PFSK-1 (cell line): ENCODE measurements at regions not wholly inside any gene's neighbourhood (a gene's known extent, or its start where the extent isn't known, plus 50 kb on each side); places are given as distances from the start of the nearest gene placed in this dataset.

Source experiments
- POLR2AphosphoS5 ChIP-seq: IDR thresholded peaks from 2 replicates; pipeline ENCODE4 v1.6.1; 2012; ENCODE audit warnings: low read depth, mild to moderate bottlenecking, control low read depth, low read length, moderate library complexity
- SIN3A ChIP-seq: IDR thresholded peaks from 2 replicates; pipeline ENCODE4 v1.6.1; 2012; ENCODE audit warnings: mild to moderate bottlenecking, low read length, moderate library complexity, borderline replicate concordance; ENCODE audit not compliant: insufficient read depth
- TAF1 ChIP-seq: IDR thresholded peaks from 2 replicates; pipeline ENCODE4 v1.6.1; 2012; ENCODE audit warnings: low read length, control low read depth, borderline replicate concordance; ENCODE audit not compliant: insufficient read depth
- TF ChIP-seq, protein P1 (sequence below), 2 experiments: IDR thresholded peaks; 2 replicates each; pipeline versions ENCODE4 v1.6.1 to v1.8.0; 2011 to 2012; ENCODE audit warnings: low read depth in 2 of 2, low read length in 2 of 2, control low read depth in 1 of 2, inconsistent platforms in 1 of 2, mild to moderate bottlenecking in 1 of 2, moderate library complexity in 1 of 2; ENCODE audit not compliant: insufficient read depth in 1 of 2

DNA sequence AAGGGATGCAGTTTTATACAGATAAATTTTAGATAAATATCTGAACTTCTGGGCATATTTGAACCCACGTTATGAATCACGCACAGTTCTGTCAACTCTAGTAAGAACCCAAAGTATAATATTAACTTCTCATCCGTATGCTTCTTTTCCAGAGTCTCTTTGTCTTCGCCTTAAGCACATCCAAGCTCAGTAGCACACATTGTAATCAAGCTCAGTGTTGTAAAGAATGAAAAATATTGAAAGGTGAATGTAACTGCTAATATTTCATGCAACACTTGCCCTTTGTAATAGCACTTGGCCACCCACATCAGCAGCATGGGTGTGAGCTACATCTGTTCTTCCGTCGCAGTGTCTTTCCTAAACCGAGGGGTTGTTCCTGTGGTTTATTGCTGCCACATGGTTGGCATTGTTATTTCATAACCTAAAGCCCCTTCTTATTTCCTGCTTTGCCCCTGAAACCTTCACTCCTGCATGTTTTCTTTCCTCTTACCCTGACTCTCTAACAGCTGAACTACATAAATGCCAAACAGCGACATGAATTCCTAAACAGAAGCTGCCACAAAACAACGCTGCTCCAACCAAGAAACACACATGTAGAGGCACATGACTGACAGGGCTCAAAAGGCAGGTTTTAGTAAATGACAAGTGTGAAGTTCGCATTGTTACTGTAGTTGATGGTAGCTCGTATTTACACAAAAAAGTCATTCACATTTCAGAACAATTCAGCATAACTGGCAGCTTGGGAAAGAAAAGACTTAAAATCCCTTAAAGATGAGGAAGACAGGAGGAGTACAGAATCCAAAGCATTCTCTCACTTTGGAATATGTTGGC is 190.1 kb upstream of the MEF2C start:
- TF ChIP-seq TAF1 (no peak), POLR2AphosphoS5 (no peak), SIN3A (no peak)
- TF ChIP-seq, protein P1, sequence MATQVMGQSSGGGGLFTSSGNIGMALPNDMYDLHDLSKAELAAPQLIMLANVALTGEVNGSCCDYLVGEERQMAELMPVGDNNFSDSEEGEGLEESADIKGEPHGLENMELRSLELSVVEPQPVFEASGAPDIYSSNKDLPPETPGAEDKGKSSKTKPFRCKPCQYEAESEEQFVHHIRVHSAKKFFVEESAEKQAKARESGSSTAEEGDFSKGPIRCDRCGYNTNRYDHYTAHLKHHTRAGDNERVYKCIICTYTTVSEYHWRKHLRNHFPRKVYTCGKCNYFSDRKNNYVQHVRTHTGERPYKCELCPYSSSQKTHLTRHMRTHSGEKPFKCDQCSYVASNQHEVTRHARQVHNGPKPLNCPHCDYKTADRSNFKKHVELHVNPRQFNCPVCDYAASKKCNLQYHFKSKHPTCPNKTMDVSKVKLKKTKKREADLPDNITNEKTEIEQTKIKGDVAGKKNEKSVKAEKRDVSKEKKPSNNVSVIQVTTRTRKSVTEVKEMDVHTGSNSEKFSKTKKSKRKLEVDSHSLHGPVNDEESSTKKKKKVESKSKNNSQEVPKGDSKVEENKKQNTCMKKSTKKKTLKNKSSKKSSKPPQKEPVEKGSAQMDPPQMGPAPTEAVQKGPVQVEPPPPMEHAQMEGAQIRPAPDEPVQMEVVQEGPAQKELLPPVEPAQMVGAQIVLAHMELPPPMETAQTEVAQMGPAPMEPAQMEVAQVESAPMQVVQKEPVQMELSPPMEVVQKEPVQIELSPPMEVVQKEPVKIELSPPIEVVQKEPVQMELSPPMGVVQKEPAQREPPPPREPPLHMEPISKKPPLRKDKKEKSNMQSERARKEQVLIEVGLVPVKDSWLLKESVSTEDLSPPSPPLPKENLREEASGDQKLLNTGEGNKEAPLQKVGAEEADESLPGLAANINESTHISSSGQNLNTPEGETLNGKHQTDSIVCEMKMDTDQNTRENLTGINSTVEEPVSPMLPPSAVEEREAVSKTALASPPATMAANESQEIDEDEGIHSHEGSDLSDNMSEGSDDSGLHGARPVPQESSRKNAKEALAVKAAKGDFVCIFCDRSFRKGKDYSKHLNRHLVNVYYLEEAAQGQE (IDR thresholded peaks at IDR 0.05; ENCODE audit: insufficient read depth in 1 of 2, low read depth in 2 of 2, low read length in 2 of 2): no peak
